ENCODE measurements at regions not wholly inside any gene's neighbourhood (a gene's known extent, or its start where the extent isn't known, plus 50 kb on each side); places are given as distances from the start of the nearest gene placed in this dataset.

- ATAC-seq = no peak
- no peaks in the 10 kb centered on the region for H4K20me1 ChIP-seq (ENCODE audit: insufficient read depth)
Observed at GRCh38 chr7:46173476-46174195, 252.6 kb upstream of the IGFBP3 start.

More at GRCh38 chr7:46173476-46174195, 252.6 kb upstream of the IGFBP3 start:
- Histone ChIP-seq H3K27ac (ENCODE audit: low read depth, low read length) (no peak overlapping the region), H3K27me3 (ENCODE audit: insufficient read depth, low read length) (no peaks in the 10 kb centered on the region), H3K4me2 (ENCODE audit: low read length) (no peak overlapping the region), H3K9me2 (ENCODE audit: insufficient read depth) (no peaks in the 10 kb centered on the region), H3K4me3 (replicated peaks in 1 of 2; ENCODE audit: low read depth in 1 of 2, low read length in 2 of 2) (no peak overlapping the region), H3K79me2 (ENCODE audit: insufficient read depth, low read length) (no peaks in the 10 kb centered on the region), H3K9me3 (ENCODE audit: control insufficient read depth in 1 of 2, insufficient read depth in 1 of 2, low read depth in 1 of 2, low read length in 2 of 2) (no peaks in the 10 kb centered on the region), H3K9ac (ENCODE audit: low read length) (no peak overlapping the region), H2AFZ (ENCODE audit: low read depth, low read length, poor library complexity, severe bottlenecking) (no peak overlapping the region), H3K4me1 (ENCODE audit: control insufficient read depth in 1 of 2, insufficient read depth in 2 of 2, low read length in 2 of 2) (no peaks in the 10 kb centered on the region), H3K36me3 (ENCODE audit: control insufficient read depth in 1 of 2, insufficient read depth in 2 of 2, low read length in 2 of 2) (no peaks in the 10 kb centered on the region)
- no peak for TF ChIP-seq CBX3 (IDR thresholded peaks at IDR 0.05; ENCODE audit: low read depth)
- no peak for TF ChIP-seq RAD21 (IDR thresholded peaks at IDR 0.05; ENCODE audit: low read depth)
- TF ChIP-seq ELF1 (IDR thresholded peaks at IDR 0.05; ENCODE audit: borderline replicate concordance, low read depth) = no peak
- TF ChIP-seq JUND (IDR thresholded peaks at IDR 0.05) = no peak
- no peak for TF ChIP-seq SP1 (IDR thresholded peaks at IDR 0.05; ENCODE audit: low read depth)
- no peak for TF ChIP-seq REST (IDR thresholded peaks at IDR 0.05; ENCODE audit: low read depth)
- no peak for TF ChIP-seq EGR1 (IDR thresholded peaks at IDR 0.05; ENCODE audit: low read depth)
- no peak for TF ChIP-seq SIN3A (IDR thresholded peaks at IDR 0.05; ENCODE audit: low read depth)
- no peak for TF ChIP-seq YY1 (IDR thresholded peaks at IDR 0.05; ENCODE audit: extremely low read depth, insufficient replicate concordance, low read depth, low read length)
- ChIA-PET CTCF (no interaction called here), RAD21 (ENCODE audit: low non-redundant PET in 1 of 2, low total read pairs in 2 of 2, uncharacterized antibody in 2 of 2, unreplicated experiment in 2 of 2) (no interaction called here), POLR2A (no interaction called here)
- DNase-seq (ENCODE audit: low read depth, low spot score) = no peak
- intact Hi-C loops (cut with micrococcal nuclease) = no loop called here
- no TSS peak for BruUV-seq (replicated peaks)
